Activated effector memory CD4-positive, alpha-beta T cell treated with anti-CD3 and anti-CD28 coated beads, Interleukin-2, amount 50 U/mL, for 16 hours (primary cell): ENCODE measurements at regions not wholly inside any gene's neighbourhood (a gene's known extent, or its start where the extent isn't known, plus 50 kb on each side); places are given as distances from the start of the nearest gene placed in this dataset.
"Not testable (repeated sequence)": the region's sequence is repeated elsewhere in the genome, so short reads cannot be mapped to it uniquely, and the experiment has no call there.

Experiments used
- DNase-seq: peaks from one replicate; pipeline ENCODE4 v3.0.0-alpha.2; 2020

GRCh38 chr20:59466107-59466815 is 138.1 kb upstream of the PHACTR3 start:
- DNase-seq = peak; percentile 30

DNA sequence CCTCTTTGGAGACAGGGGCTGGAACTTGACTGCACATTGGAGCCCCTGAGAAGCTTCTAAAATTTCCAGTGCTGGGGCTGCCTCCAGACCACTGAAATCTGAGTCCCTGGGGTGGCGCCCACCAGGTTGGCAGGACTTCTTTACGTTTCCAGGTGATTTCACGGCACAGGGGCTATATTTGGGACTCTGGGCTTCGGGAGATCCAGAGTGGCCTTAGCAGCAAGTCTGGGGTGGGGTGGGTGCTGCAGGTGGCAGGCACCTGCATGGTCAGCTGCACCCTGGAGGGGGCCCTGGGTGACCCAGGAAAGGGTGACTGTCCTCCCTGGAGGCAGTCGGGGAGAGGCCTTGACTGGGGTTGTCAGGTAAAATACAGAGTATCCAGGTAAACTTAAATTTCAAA is 135.5 kb upstream of the PHACTR3 start:
- DNase-seq = no peak

GRCh38 chr20:59469267-59470252 is 134.8 kb upstream of the PHACTR3 start:
- no peak for DNase-seq

DNA sequence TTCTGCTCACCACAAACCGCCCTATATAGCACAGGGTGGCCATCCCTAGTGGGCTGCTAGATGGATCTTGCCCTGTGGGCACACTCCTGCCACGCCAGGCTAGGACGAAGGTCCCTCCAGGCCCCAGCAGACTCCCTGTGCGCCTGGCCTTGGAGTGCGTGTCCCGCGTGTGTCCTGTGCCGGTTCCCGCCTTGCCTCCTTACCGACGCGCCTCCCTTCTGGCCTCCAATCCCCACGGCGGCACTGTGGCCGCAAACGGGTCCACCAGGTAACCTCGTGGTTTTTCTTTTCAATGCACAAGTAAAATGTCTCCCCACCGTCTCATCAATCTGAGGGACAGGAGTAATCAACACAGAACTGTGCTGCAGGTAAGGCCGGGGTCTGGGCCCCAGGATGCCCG is 133.8 kb upstream of the PHACTR3 start:
- no peak for DNase-seq

GRCh38 chr20:59471653-59472421 is 132.5 kb upstream of the PHACTR3 start:
- DNase-seq = no peak

- no peak for DNase-seq
Measured at GRCh38 chr20:59473742-59474141, 130.6 kb upstream of the PHACTR3 start.

- DNase-seq = peak; percentile 49
Measured at GRCh38 chr20:59481067-59481466, 123.3 kb upstream of the PHACTR3 start.

- DNase-seq = peak; percentile 34
Measured at GRCh38 chr20:59481477-59482018, 122.8 kb upstream of the PHACTR3 start.

GRCh38 chr20:59482351-59483187 is 121.8 kb upstream of the PHACTR3 start:
- DNase-seq = peak; percentile 37

GRCh38 chr20:59483481-59483880 is 120.9 kb upstream of the PHACTR3 start:
- peak; percentile 19 for DNase-seq

DNA sequence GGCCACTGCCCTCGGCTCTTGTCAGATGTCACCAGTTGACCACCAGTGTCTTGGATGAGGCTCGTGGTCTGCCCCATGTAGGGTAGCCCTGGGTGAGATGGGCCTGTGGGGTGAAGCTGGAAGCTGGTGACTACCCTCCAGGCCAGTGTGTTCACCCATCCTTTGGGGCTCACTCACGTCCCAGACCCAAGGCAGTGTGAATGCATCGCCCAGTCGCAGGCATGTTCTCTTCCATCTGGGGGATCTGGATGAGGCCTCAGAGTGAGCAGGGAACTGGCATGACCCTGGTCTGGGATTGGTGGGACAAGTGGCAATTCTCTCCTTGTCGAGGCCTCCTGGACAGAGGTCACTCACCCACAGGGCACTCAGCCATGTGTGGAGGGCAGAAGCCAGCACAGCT is 120.1 kb upstream of the PHACTR3 start:
- peak; percentile 19 for DNase-seq

- DNase-seq = peak; percentile 33
Measured at GRCh38 chr20:59485576-59486454, 118.5 kb upstream of the PHACTR3 start.

GRCh38 chr20:59488459-59488858 is 115.9 kb upstream of the PHACTR3 start:
- not testable (repeated sequence) for DNase-seq

- DNase-seq = not testable (repeated sequence)
Measured at GRCh38 chr20:59490196-59491004, 113.9 kb upstream of the PHACTR3 start.

DNA sequence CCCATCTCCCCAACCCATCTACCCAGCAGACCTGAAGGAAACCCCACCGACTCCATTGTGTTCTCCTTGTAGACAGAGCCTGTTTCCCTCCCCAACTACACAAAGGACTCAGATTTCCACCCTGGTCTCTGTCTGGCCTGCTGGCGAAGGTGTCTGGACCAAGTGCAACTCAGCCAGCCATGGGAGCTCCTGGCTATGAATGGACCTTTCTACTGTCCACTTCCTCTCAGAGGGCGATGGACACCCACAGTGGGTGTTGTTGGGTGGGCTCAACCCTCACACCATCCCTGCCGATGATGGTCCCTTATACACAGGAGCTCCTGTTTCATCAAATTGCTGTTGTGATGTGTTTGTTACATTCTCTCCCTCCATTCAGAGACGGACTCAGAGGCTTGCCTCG is 112.5 kb upstream of the PHACTR3 start:
- DNase-seq = no peak

GRCh38 chr20:59493926-59494325 is 110.4 kb upstream of the PHACTR3 start:
- DNase-seq = no peak

GRCh38 chr20:59495166-59495565 is 109.2 kb upstream of the PHACTR3 start:
- no peak for DNase-seq

DNA sequence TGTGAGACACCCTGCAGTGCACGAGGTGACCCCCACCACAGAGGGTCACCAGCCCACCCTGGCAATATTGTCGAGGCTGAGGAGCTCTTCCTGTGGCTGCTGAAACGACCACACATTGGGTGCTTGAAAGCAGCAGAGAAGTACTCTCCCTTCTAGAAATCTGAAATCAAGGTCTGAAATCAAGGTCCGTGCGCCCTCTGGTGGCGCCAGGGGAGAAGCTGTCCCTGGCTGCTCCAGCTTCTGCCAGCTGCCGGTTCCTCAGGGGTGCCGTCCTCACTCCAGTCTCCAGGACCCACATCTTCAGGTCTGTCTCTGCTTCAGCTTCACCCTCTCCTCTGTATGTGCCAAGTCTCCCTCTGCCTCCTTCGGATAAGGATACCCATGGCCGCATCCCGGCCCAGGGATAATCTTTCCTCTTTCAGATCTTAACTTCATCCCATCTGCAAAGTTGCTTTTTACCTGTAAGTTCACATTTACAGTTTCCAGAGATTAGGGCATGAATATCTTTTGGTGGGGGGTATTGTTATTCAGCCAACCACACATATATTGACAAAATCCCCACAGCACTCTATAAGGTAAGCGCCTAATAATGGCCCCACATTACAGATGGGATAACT is 108.3 kb upstream of the PHACTR3 start:
- peak; percentile 87 for DNase-seq

DNA sequence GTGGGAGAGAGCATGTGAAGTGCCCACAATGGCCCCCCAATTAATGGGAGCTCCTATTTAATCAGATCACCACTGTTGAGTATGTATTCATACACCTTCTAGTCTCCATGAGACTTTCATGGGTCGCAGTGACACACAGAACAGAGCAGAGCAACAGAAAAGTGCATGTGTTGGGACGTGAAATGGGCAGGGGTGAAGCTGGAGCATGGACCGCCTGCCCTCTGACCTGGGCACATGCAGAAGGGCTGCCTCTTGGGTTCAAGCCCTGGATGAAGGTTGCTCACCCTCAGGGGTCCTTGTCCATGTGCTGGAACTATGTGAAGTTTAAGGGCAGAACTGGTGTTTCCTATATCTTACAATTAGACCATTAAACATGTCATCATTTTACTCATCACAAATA is 106.0 kb upstream of the PHACTR3 start:
- DNase-seq = no peak
